ENCODE measurements at regions not wholly inside any gene's neighbourhood (a gene's known extent, or its start where the extent isn't known, plus 50 kb on each side); places are given as distances from the start of the nearest gene placed in this dataset.

DNA sequence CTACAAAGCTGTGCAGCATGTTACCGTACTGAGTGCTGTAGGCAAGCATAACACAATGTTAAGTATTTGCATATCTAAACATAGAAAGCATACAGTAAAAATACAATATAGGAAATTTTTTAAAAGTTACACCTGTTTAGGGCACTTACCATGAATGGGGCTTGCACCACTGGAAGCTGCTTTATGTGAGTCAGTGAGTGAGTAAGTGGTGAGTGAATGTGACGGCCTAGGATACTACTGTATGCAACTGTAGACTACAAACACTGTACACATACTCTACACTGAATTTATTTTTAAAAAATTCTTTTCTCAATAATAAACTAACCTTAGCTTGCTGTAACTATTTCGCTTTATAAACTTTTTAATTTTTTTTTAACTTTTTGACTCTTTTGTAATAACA lies 82.1 kb upstream of the FSCB start:
- CTCF ChIA-PET = no interaction called here
- no peaks in the 10 kb centered on the region for H3K4me1 Mint-ChIP-seq
- no peak overlapping the region for H3K4me3 Mint-ChIP-seq
- H3K27me3 Mint-ChIP-seq = no peaks in the 10 kb centered on the region
- no peak overlapping the region for H3K27ac Mint-ChIP-seq
- no peak for DNase-seq
- peaks cover 2% of the 10 kb centered on the region for H3K9me3 Mint-ChIP-seq
- no peaks in the 10 kb centered on the region for H3K36me3 Mint-ChIP-seq

- H3K4me1 Mint-ChIP-seq = no peaks in the 10 kb centered on the region
- peaks cover 5% of the 10 kb centered on the region for H3K9me3 Mint-ChIP-seq
- no peaks in the 10 kb centered on the region for H3K27me3 Mint-ChIP-seq
- H3K27ac Mint-ChIP-seq = no peak overlapping the region
- no peaks in the 10 kb centered on the region for H3K36me3 Mint-ChIP-seq
- DNase-seq = no peak
- H3K4me3 Mint-ChIP-seq = no peak overlapping the region
- CTCF ChIA-PET = no interaction called here
Measured at GRCh38 chr14:44586910-44587309, 79.8 kb upstream of the FSCB start.

GRCh38 chr14:44576356-44576755 lies 69.3 kb upstream of the FSCB start:
- no peaks in the 10 kb centered on the region for H3K27me3 Mint-ChIP-seq
- H3K9me3 Mint-ChIP-seq = peaks cover 13% of the 10 kb centered on the region
- no peaks in the 10 kb centered on the region for H3K36me3 Mint-ChIP-seq
- H3K4me3 Mint-ChIP-seq = no peak overlapping the region
- DNase-seq = no peak
- H3K4me1 Mint-ChIP-seq = no peaks in the 10 kb centered on the region
- CTCF ChIA-PET = no interaction called here
- no peak overlapping the region for H3K27ac Mint-ChIP-seq

- H3K27ac Mint-ChIP-seq = no peak overlapping the region
- no peaks in the 10 kb centered on the region for H3K4me1 Mint-ChIP-seq
- no peak for DNase-seq
- no peaks in the 10 kb centered on the region for H3K27me3 Mint-ChIP-seq
- no peak overlapping the region for H3K4me3 Mint-ChIP-seq
- no peaks in the 10 kb centered on the region for H3K36me3 Mint-ChIP-seq
- CTCF ChIA-PET = no interaction called here
- H3K9me3 Mint-ChIP-seq = peaks cover 7% of the 10 kb centered on the region
Measured at GRCh38 chr14:44567997-44568396, 60.9 kb upstream of the FSCB start.

- no peak overlapping the region for H3K4me3 Mint-ChIP-seq
- H3K36me3 Mint-ChIP-seq = no peaks in the 10 kb centered on the region
- H3K9me3 Mint-ChIP-seq = peaks cover 3% of the 10 kb centered on the region
- no peak for DNase-seq
- no peak overlapping the region for H3K27ac Mint-ChIP-seq
- CTCF ChIA-PET = no interaction called here
- no peaks in the 10 kb centered on the region for H3K27me3 Mint-ChIP-seq
- no peaks in the 10 kb centered on the region for H3K4me1 Mint-ChIP-seq
Measured at GRCh38 chr14:44565968-44566367, 58.9 kb upstream of the FSCB start.

GRCh38 chr14:44564908-44565307 lies 57.8 kb upstream of the FSCB start:
- no peaks in the 10 kb centered on the region for H3K27me3 Mint-ChIP-seq
- H3K9me3 Mint-ChIP-seq = peaks cover 3% of the 10 kb centered on the region
- CTCF ChIA-PET = no interaction called here
- no peak for DNase-seq
- H3K4me1 Mint-ChIP-seq = no peaks in the 10 kb centered on the region
- H3K27ac Mint-ChIP-seq = no peak overlapping the region
- no peaks in the 10 kb centered on the region for H3K36me3 Mint-ChIP-seq
- no peak overlapping the region for H3K4me3 Mint-ChIP-seq
